ENCODE measurements at regions not wholly inside any gene's neighbourhood (a gene's known extent, or its start where the extent isn't known, plus 50 kb on each side); places are given as distances from the start of the nearest gene placed in this dataset.

GRCh38 chr11:134759274-134759673 is 347.2 kb upstream of the B3GAT1 start:
- no peak for DNase-seq (ENCODE audit: low read depth)
- no peak for TF ChIP-seq MAX (IDR thresholded peaks at IDR 0.05; ENCODE audit: low read depth, low read length)
- no peak for TF ChIP-seq CTCF (IDR thresholded peaks at IDR 0.05; ENCODE audit: low read depth, low read length)
- no peak for TF ChIP-seq MYC (IDR thresholded peaks at IDR 0.05; ENCODE audit: low read depth, low read length)
- no peak for TF ChIP-seq POLR2A (IDR thresholded peaks at IDR 0.05; ENCODE audit: extremely low read depth, insufficient read length)
- no peak overlapping the region for H3K4me3 ChIP-seq (ENCODE audit: low read depth, low read length)

GRCh38 chr11:134758342-134758931 is 346.4 kb upstream of the B3GAT1 start:
- DNase-seq (ENCODE audit: low read depth): no peak
- no peak for TF ChIP-seq POLR2A (IDR thresholded peaks at IDR 0.05; ENCODE audit: extremely low read depth, insufficient read length)
- no peak for TF ChIP-seq MYC (IDR thresholded peaks at IDR 0.05; ENCODE audit: low read depth, low read length)
- no peak for TF ChIP-seq MAX (IDR thresholded peaks at IDR 0.05; ENCODE audit: low read depth, low read length)
- no peak for TF ChIP-seq CTCF (IDR thresholded peaks at IDR 0.05; ENCODE audit: low read depth, low read length)
- H3K4me3 ChIP-seq (ENCODE audit: low read depth, low read length): no peak overlapping the region

GRCh38 chr11:134757633-134758032 is 345.6 kb upstream of the B3GAT1 start:
- H3K4me3 ChIP-seq (ENCODE audit: low read depth, low read length): no peak overlapping the region
- no peak for DNase-seq (ENCODE audit: low read depth)
- TF ChIP-seq MYC (IDR thresholded peaks at IDR 0.05; ENCODE audit: low read depth, low read length) (no peak), POLR2A (IDR thresholded peaks at IDR 0.05; ENCODE audit: extremely low read depth, insufficient read length) (no peak), MAX (IDR thresholded peaks at IDR 0.05; ENCODE audit: low read depth, low read length) (no peak)

- no peak for DNase-seq (ENCODE audit: low read depth)
- H3K4me3 ChIP-seq (ENCODE audit: low read depth, low read length): no peak overlapping the region
- TF ChIP-seq POLR2A (IDR thresholded peaks at IDR 0.05; ENCODE audit: extremely low read depth, insufficient read length) (no peak), CTCF (IDR thresholded peaks at IDR 0.05; ENCODE audit: low read depth, low read length) (no peak), MAX (IDR thresholded peaks at IDR 0.05; ENCODE audit: low read depth, low read length) (no peak), MYC (IDR thresholded peaks at IDR 0.05; ENCODE audit: low read depth, low read length) (no peak)
These were observed 344.9 kb upstream of the B3GAT1 start for GRCh38 chr11:134756811-134757540.

- H3K4me3 ChIP-seq (ENCODE audit: low read depth, low read length): no peak overlapping the region
- TF ChIP-seq CTCF (IDR thresholded peaks at IDR 0.05; ENCODE audit: low read depth, low read length) (no peak), MAX (IDR thresholded peaks at IDR 0.05; ENCODE audit: low read depth, low read length) (no peak), MYC (IDR thresholded peaks at IDR 0.05; ENCODE audit: low read depth, low read length) (no peak), POLR2A (IDR thresholded peaks at IDR 0.05; ENCODE audit: extremely low read depth, insufficient read length) (no peak)
- DNase-seq (ENCODE audit: low read depth): no peak
These were observed 343.5 kb upstream of the B3GAT1 start for GRCh38 chr11:134755535-134755934.

- TF ChIP-seq MYC (IDR thresholded peaks at IDR 0.05; ENCODE audit: low read depth, low read length) (no peak), POLR2A (IDR thresholded peaks at IDR 0.05; ENCODE audit: extremely low read depth, insufficient read length) (no peak), MAX (IDR thresholded peaks at IDR 0.05; ENCODE audit: low read depth, low read length) (no peak), CTCF (IDR thresholded peaks at IDR 0.05; ENCODE audit: low read depth, low read length) (no peak)
- no peak for DNase-seq (ENCODE audit: low read depth)
- no peak overlapping the region for H3K4me3 ChIP-seq (ENCODE audit: low read depth, low read length)
These were observed 342.6 kb upstream of the B3GAT1 start for GRCh38 chr11:134754521-134755198.

Measured in NB4 (cell line).